Astrocyte of the cerebellum (primary cell): ENCODE measurements at regions not wholly inside any gene's neighbourhood (a gene's known extent, or its start where the extent isn't known, plus 50 kb on each side); places are given as distances from the start of the nearest gene placed in this dataset.

Source experiments
- DNase-seq: peaks from one replicate; pipeline ENCODE4 v3.0.0-alpha.2; 2011; ENCODE audit warnings: low read depth
- H3K4me3 ChIP-seq: 2 replicates; pipeline ENCODE4 v1.5.1; 2011; ENCODE audit warnings: mild to moderate bottlenecking, low read depth, low read length, moderate library complexity
- CTCF ChIP-seq: IDR thresholded peaks from 2 replicates; pipeline ENCODE4 v1.5.1; 2012; ENCODE audit warnings: low read length, low read depth, moderate library complexity, mild to moderate bottlenecking; ENCODE audit errors: missing control alignments
- in situ Hi-C: cut with HindIII; loops from 2 replicates; pipeline ENCODE4 v1.10.0; 2017; ENCODE audit warnings: low sequenced_read_pairs

GRCh38 chr17:33498069-33498468 is 205.0 kb upstream of the ASIC2 start:
- in situ Hi-C loops = no loop called here
- no peak for TF ChIP-seq CTCF
- no peak for DNase-seq
- H3K4me3 ChIP-seq = no peak overlapping the region

- in situ Hi-C loops = no loop called here
- no peak for TF ChIP-seq CTCF
- no peak for DNase-seq
- H3K4me3 ChIP-seq = no peak overlapping the region
Measured at GRCh38 chr17:33499040-33499439, 205.9 kb upstream of the ASIC2 start.

GRCh38 chr17:33500151-33500550 is 207.1 kb upstream of the ASIC2 start:
- in situ Hi-C loops = no loop called here
- TF ChIP-seq CTCF = no peak
- H3K4me3 ChIP-seq = no peak overlapping the region
- DNase-seq = no peak

- no peak for TF ChIP-seq CTCF
- H3K4me3 ChIP-seq = no peak overlapping the region
- in situ Hi-C loops = no loop called here
- no peak for DNase-seq
Measured at GRCh38 chr17:33501185-33501584, 208.1 kb upstream of the ASIC2 start.

GRCh38 chr17:33504571-33504970 is 211.5 kb upstream of the ASIC2 start:
- in situ Hi-C loops = no loop called here
- no peak for DNase-seq
- H3K4me3 ChIP-seq = no peak overlapping the region
- no peak for TF ChIP-seq CTCF

GRCh38 chr17:33506889-33507650 is 214.0 kb upstream of the ASIC2 start:
- no peak for DNase-seq
- no peak for TF ChIP-seq CTCF
- H3K4me3 ChIP-seq = no peak overlapping the region
- in situ Hi-C loops = no loop called here

- no peak for DNase-seq
- no peak for TF ChIP-seq CTCF
- in situ Hi-C loops = no loop called here
- H3K4me3 ChIP-seq = no peak overlapping the region
Measured at GRCh38 chr17:33508215-33508614, 215.1 kb upstream of the ASIC2 start.
